HL-60 (cell line): ENCODE measurements at regions not wholly inside any gene's neighbourhood (a gene's known extent, or its start where the extent isn't known, plus 50 kb on each side); places are given as distances from the start of the nearest gene placed in this dataset.

Source experiments
- DNase-seq, 2 experiments: peaks; one replicate each; pipeline ENCODE4 v3.0.0-alpha.2; 2010 to 2020; ENCODE audit warnings: low read depth in 1 of 2, low spot score in 1 of 2
- H3K27ac ChIP-seq: fragments of 250-450 bp; sonication (Bioruptor Pico); replicated peaks from 2 replicates; pipeline ENCODE4 v1.5.1; 2020; ENCODE audit warnings: mild to moderate bottlenecking, moderate library complexity
- H3K27me3 ChIP-seq: fragments of 250-450 bp; sonication (Bioruptor Pico); 2 replicates; pipeline ENCODE4 v1.5.1; 2021; ENCODE audit warnings: mild to moderate bottlenecking, moderate library complexity; ENCODE audit not compliant: insufficient read depth, poor library complexity, severe bottlenecking
- H3K4me3 ChIP-seq: replicated peaks from 2 replicates; pipeline ENCODE4 v1.5.1; 2011; ENCODE audit warnings: mild to moderate bottlenecking, control low read depth, low read length; ENCODE audit not compliant: insufficient read depth
- CTCF ChIP-seq: IDR thresholded peaks from one replicate; pipeline ENCODE4 v1.5.1; 2011; ENCODE audit warnings: low read length, control low read depth, inconsistent platforms; ENCODE audit not compliant: insufficient read depth
- GABPA ChIP-seq: IDR thresholded peaks from 2 replicates; pipeline ENCODE4 v1.6.1; 2012; ENCODE audit warnings: low read depth
- POLR2AphosphoS5 ChIP-seq: IDR thresholded peaks from 2 replicates; pipeline ENCODE4 v1.6.1; 2012; ENCODE audit warnings: low read depth
- REST ChIP-seq: IDR thresholded peaks from 2 replicates; pipeline ENCODE4 v1.6.1; 2012; ENCODE audit warnings: low read depth; ENCODE audit not compliant: insufficient replicate concordance
- SPI1 ChIP-seq: IDR thresholded peaks from 2 replicates; pipeline ENCODE4 v1.6.1; 2012; ENCODE audit warnings: low read depth, mild to moderate bottlenecking, borderline replicate concordance

DNA sequence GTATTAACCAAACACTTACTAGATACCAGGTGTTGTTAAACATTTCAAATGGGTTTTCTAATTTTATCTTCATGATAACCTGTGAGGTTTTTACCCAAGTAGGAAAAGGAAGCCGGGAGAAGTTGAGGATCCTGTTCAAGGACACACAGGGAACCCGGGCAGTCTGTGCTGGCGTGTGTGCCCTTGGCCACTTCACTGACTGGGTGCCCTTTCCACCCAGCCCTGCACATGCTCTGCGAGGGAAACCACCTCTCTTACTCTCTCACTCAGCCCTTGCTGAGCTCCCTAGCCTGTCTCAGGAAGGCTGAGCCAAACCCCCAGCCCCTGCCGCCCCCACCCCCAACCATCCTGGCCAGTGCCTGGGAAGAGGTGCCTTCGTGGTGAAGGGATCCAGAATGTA is 51.8 kb downstream of the TEX44 start:
- Histone ChIP-seq H3K27ac (no peak overlapping the region), H3K27me3 (no peaks in the 10 kb centered on the region), H3K4me3 (no peak overlapping the region)
- TF ChIP-seq GABPA, result no peak
- no peak for TF ChIP-seq REST
- no peak for TF ChIP-seq CTCF
- no peak for TF ChIP-seq POLR2AphosphoS5
- DNase-seq, result no peak

DNA sequence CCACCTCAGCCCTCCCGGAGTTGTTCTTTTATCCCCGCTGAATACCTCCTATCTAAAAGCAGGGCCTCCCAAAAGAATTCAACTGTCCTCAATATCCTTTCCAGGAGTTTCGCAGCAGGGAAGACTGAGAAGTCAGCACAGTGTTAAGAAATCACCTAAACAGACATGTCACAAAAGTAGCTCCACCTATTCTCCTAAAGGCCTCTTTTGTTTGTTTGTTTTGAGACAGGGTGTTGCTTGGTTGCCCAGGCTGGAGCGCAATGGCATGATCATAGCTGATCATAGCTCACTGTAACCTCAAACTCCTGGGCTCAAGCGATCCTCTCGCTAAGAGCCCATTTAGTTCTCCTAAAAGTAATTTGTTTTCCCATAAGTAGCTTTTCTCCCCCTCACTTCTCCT is 53.8 kb downstream of the TEX44 start:
- no peak overlapping the region for H3K27ac ChIP-seq
- TF ChIP-seq GABPA (no peak), POLR2AphosphoS5 (no peak), CTCF (no peak), REST (no peak), SPI1 (no peak)
- no peak overlapping the region for H3K4me3 ChIP-seq
- H3K27me3 ChIP-seq, result no peaks in the 10 kb centered on the region
- no peak for DNase-seq

- H3K27me3 ChIP-seq, result no peaks in the 10 kb centered on the region
- no peak overlapping the region for H3K4me3 ChIP-seq
- DNase-seq, result peak; percentile 73 to 80
- peak overlapping the region; percentile 23 for H3K27ac ChIP-seq
- TF ChIP-seq GABPA (no peak), SPI1 (peak; percentile 45; the same call in 1 of the 2 replicates), CTCF (peak; percentile 66), REST (no peak), POLR2AphosphoS5 (no peak)
Observed at GRCh38 chr2:231648579-231649174, 56.0 kb downstream of the TEX44 start.
